ENCODE measurements at regions not wholly inside any gene's neighbourhood (a gene's known extent, or its start where the extent isn't known, plus 50 kb on each side); places are given as distances from the start of the nearest gene placed in this dataset.

- no peak for TF ChIP-seq ZFP3 (CRISPR knock-in tag; IDR thresholded peaks at IDR 0.05)
- TF ChIP-seq GLIS3 (CRISPR knock-in tag; IDR thresholded peaks at IDR 0.05) = no peak
- TF ChIP-seq ZFP30 (CRISPR knock-in tag; IDR thresholded peaks at IDR 0.05) = no peak
- TF ChIP-seq PATZ1 (CRISPR knock-in tag; IDR thresholded peaks at IDR 0.05; ENCODE audit: borderline replicate concordance) = no peak
- TF ChIP-seq ISL1 (CRISPR knock-in tag; IDR thresholded peaks at IDR 0.05) = no peak
- no peak for TF ChIP-seq TOX (CRISPR knock-in tag; IDR thresholded peaks at IDR 0.05; ENCODE audit: borderline replicate concordance)
- no peak for TF ChIP-seq CREB5 (CRISPR knock-in tag; IDR thresholded peaks at IDR 0.05; ENCODE audit: low read depth)
Observed at GRCh38 chr10:80697926-80698325, 160.2 kb downstream of the SH2D4B start.
